A549 (cell line): ENCODE measurements at regions not wholly inside any gene's neighbourhood (a gene's known extent, or its start where the extent isn't known, plus 50 kb on each side); places are given as distances from the start of the nearest gene placed in this dataset.
A peak's percentile ranks its signal among the peaks of the same experiment; 100 is the strongest.

Experiments
- ATAC-seq, 2 experiments: fragments of 200-7000 bp in 1 of 2; fragments of >200 bp in 1 of 2; cut with Nextera tagmentation in 1 of 2; cut with Tn5 transposase in 1 of 2; 3 replicates each; pipeline versions ENCODE4 v1.8.0 to v1.9.1; 2018 to 2020; ENCODE audit warnings: mild to moderate bottlenecking in 1 of 2, moderate library complexity in 1 of 2
- CTCF ChIA-PET: fragments of 300-600 bp; sonication (Branson Sonifier 250); formaldehyde crosslinking; extraction: SDS; loops from one replicate; lab custom pipeline; 2021; ENCODE audit warnings: antibody characterized with exemption, inconsistent platforms; lab: Yijun Ruan, JAX
- POLR2A ChIA-PET: fragments of 350-600 bp; formaldehyde crosslinking; extraction: SDS; loops from one replicate; lab custom pipeline; 2021; ENCODE audit warnings: antibody characterized with exemption, inconsistent platforms; lab: Yijun Ruan, JAX
- DNase-seq, 2 experiments: peaks; one replicate each; pipeline versions ENCODE4 v3.0.0 to v3.0.0-alpha.2; 2011 to 2016; ENCODE audit warnings: low read depth in 1 of 2, low spot score in 1 of 2
- FAIRE-seq: peaks from 2 replicates; lab custom pipeline; 2011; peaks lifted over from hg19 to GRCh38; lab: Jason Lieb, UNC
- H3K27ac ChIP-seq, 2 experiments: fragments of >200 bp; sonication (Bioruptor Twin); formaldehyde crosslinking; 3 replicates each; pipeline ENCODE4 v1.5.1; 2016 to 2017
- H3K4me1 ChIP-seq: fragments of >200 bp; sonication (Bioruptor Twin); formaldehyde crosslinking; 3 replicates; pipeline ENCODE4 v1.6.1; 2016
- H3K4me2 ChIP-seq: fragments of >200 bp; sonication (Bioruptor Twin); formaldehyde crosslinking; 3 replicates; pipeline ENCODE4 v1.6.1; 2016
- H3K4me3 ChIP-seq: fragments of >200 bp; sonication (Bioruptor Twin); formaldehyde crosslinking; 3 replicates; pipeline ENCODE4 v1.5.1; 2016
- H3K9me3 ChIP-seq: fragments of >200 bp; sonication (Bioruptor Twin); formaldehyde crosslinking; 3 replicates; pipeline ENCODE4 v1.6.1; 2016
- BHLHE40 ChIP-seq: IDR thresholded peaks from 2 replicates; pipeline ENCODE4 v1.6.1; 2012; ENCODE audit warnings: low read depth, low read length, inconsistent platforms
- CBX8 ChIP-seq: fragments of 200-600 bp; sonication (generic); IDR thresholded peaks from 2 replicates; pipeline ENCODE4 v1.6.1; 2016
- CHD2 ChIP-seq: fragments of 150-350 bp; IDR thresholded peaks from 2 replicates; pipeline ENCODE4 v1.6.1; 2014; ENCODE audit warnings: low read length; ENCODE audit not compliant: partially characterized antibody
- CTCF ChIP-seq: fragments of >200 bp; sonication (Bioruptor Twin); formaldehyde crosslinking; IDR thresholded peaks from 3 replicates; pipeline ENCODE4 v1.5.1; 2016
- EHF ChIP-seq: fragments of 250-450 bp; sonication (Bioruptor Pico); IDR thresholded peaks from 2 replicates; pipeline ENCODE4 v1.5.0; 2020; ENCODE audit warnings: mild to moderate bottlenecking
- HES2 ChIP-seq: fragments of >200 bp; sonication (Bioruptor Twin); formaldehyde crosslinking; IDR thresholded peaks from 2 replicates; pipeline ENCODE4 v1.6.1; 2016
- HEYL ChIP-seq: fragments of 250-450 bp; sonication (Bioruptor Pico); IDR thresholded peaks from 2 replicates; pipeline ENCODE4 v1.8.0; 2021; ENCODE audit warnings: mild to moderate bottlenecking, moderate library complexity
- HOXB5 ChIP-seq: fragments of 250-450 bp; sonication (Bioruptor Pico); IDR thresholded peaks from 2 replicates; pipeline ENCODE4 v1.5.0; 2020; ENCODE audit warnings: mild to moderate bottlenecking, moderate library complexity
- JUN ChIP-seq, 2 experiments: fragments of >200 bp; sonication (Bioruptor Twin); formaldehyde crosslinking; IDR thresholded peaks; 2 replicates in 1 of 2; 3 replicates in 1 of 2; pipeline ENCODE4 v1.6.1; 2016 to 2017
- MAZ ChIP-seq: fragments of 150-350 bp; IDR thresholded peaks from 2 replicates; pipeline ENCODE4 v1.6.1; 2014; ENCODE audit warnings: antibody characterized with exemption, low read depth, low read length, borderline replicate concordance
- NFE2L2 ChIP-seq: fragments of 150-350 bp; conservative IDR thresholded peaks from 2 replicates; pipeline ENCODE4 v1.6.1; 2014; ENCODE audit warnings: low read length
- NPAS2 ChIP-seq: fragments of 250-450 bp; sonication (Bioruptor Pico); IDR thresholded peaks from 2 replicates; pipeline ENCODE4 v1.8.0; 2022; ENCODE audit warnings: mild to moderate bottlenecking, moderate library complexity, borderline replicate concordance
- POLR2A ChIP-seq: IDR thresholded peaks from 2 replicates; pipeline ENCODE4 v1.6.1; 2012; ENCODE audit warnings: mild to moderate bottlenecking, low read length
- RAD21 ChIP-seq, 2 experiments: fragments of >200 bp in 1 of 2; sonication (Bioruptor Twin) in 1 of 2; formaldehyde crosslinking in 1 of 2; IDR thresholded peaks in 1 of 2; conservative IDR thresholded peaks in 1 of 2; 2 replicates in 1 of 2; 3 replicates in 1 of 2; pipeline ENCODE4 v1.6.1; 2012 to 2018; ENCODE audit warnings: inconsistent platforms in 1 of 2
- RARB ChIP-seq: fragments of 250-450 bp; sonication (Bioruptor Pico); IDR thresholded peaks from 2 replicates; pipeline ENCODE4 v1.8.0; 2021; ENCODE audit warnings: mild to moderate bottlenecking, moderate library complexity
- RCOR1 ChIP-seq: fragments of 150-350 bp; IDR thresholded peaks from 2 replicates; pipeline ENCODE4 v1.6.1; 2014; ENCODE audit warnings: antibody characterized with exemption, low read length, low read depth
- REST ChIP-seq: fragments of 200-600 bp; sonication (generic); IDR thresholded peaks from 2 replicates; pipeline ENCODE4 v1.6.1; 2016; ENCODE audit warnings: antibody characterized with exemption, mild to moderate bottlenecking, moderate library complexity
- RNF2 ChIP-seq: fragments of 200-600 bp; sonication (generic); IDR thresholded peaks from 2 replicates; pipeline ENCODE4 v1.6.1; 2016; ENCODE audit warnings: low read depth, mild to moderate bottlenecking, antibody characterized with exemption, moderate library complexity, borderline replicate concordance
- SMC3 ChIP-seq: fragments of >200 bp; sonication (Bioruptor Twin); formaldehyde crosslinking; IDR thresholded peaks from 3 replicates; pipeline ENCODE4 v1.6.1; 2018; ENCODE audit warnings: inconsistent platforms
- SREBF2 ChIP-seq: fragments of 450-650 bp; IDR thresholded peaks from 2 replicates; pipeline ENCODE4 v1.6.1; 2014; ENCODE audit warnings: mild to moderate bottlenecking, moderate library complexity
- TFCP2L1 ChIP-seq: fragments of 250-450 bp; sonication (Bioruptor Pico); IDR thresholded peaks from 2 replicates; pipeline ENCODE4 v1.5.0; 2021; ENCODE audit warnings: mild to moderate bottlenecking
- TP53 ChIP-seq: fragments of 250-450 bp; sonication (Bioruptor Pico); IDR thresholded peaks from 2 replicates; pipeline ENCODE4 v1.5.0; 2021; ENCODE audit warnings: mild to moderate bottlenecking, moderate library complexity
- WGBS: methylation state at CpG from one replicate; pipeline ENCODE4 v1.1.6; 2017; ENCODE audit errors: missing lambda C conversion rate; 5-methylcytosine and 5-hydroxymethylcytosine counted together

GRCh38 chrX:43559644-43560043 is 96.5 kb upstream of the MAOA start:
- Histone ChIP-seq H3K4me1 (no peaks in the 10 kb centered on the region), H3K27ac (no peak overlapping the region), H3K9me3 (0 out of 3 replicates have a peak, but pooled peaks cover 5% of the 10 kb centered on the region), H3K4me2 (no peak overlapping the region), H3K4me3 (no peak overlapping the region)
- ATAC-seq (peak in 1 of 2 experiments; percentile 78; a peak in 3 of 6 replicates), FAIRE-seq (no peak), DNase-seq (peak; percentile 10 to 41)
- TF ChIP-seq RAD21 (conservative IDR thresholded peaks at IDR 0.05 in 1 of 2, IDR thresholded peaks at IDR 0.05 in 1 of 2) (peak; percentile 75 to 86), SMC3 (peak; percentile 67), SREBF2 (no peak), MAZ (no peak), CTCF (peak; percentile 52), POLR2A (no peak)
- WGBS: 43% methylated on average over 2 of the region's 2 CpGs
- POLR2A ChIA-PET: no interaction called here
- CTCF ChIA-PET: interaction anchor here (0.8 to 5.8 kb wide), 4 partner anchors 27 to 192 kb away, joined by 3 to 63 read pairs (median 6); no protein-coding TSS in a partner anchor

GRCh38 chrX:43560247-43560946 is 95.7 kb upstream of the MAOA start:
- H3K27ac ChIP-seq: no peak overlapping the region
- WGBS: 45% methylated on average over 5 of the region's 5 CpGs
- no peak for DNase-seq
- no peak for ATAC-seq
- no peak for TF ChIP-seq REST
- no peak for TF ChIP-seq EHF (CRISPR knock-in tag)
- no peak for TF ChIP-seq HEYL
- TF ChIP-seq JUN (IDR thresholded peaks at IDR 0.05): no peak
- no peak for TF ChIP-seq HOXB5 (CRISPR knock-in tag)
- TF ChIP-seq NFE2L2: no peak
- TF ChIP-seq TFCP2L1 (CRISPR knock-in tag): no peak
- no peak for TF ChIP-seq SMC3
- TF ChIP-seq CHD2: no peak
- no peak for TF ChIP-seq RNF2
- no peak for TF ChIP-seq RARB (CRISPR knock-in tag)
- no peak for TF ChIP-seq BHLHE40
- TF ChIP-seq NPAS2 (CRISPR knock-in tag): no peak
- no peak for TF ChIP-seq HES2
- no peak for TF ChIP-seq POLR2A
- no peak for TF ChIP-seq RCOR1
- TF ChIP-seq TP53: no peak
- TF ChIP-seq CBX8: no peak
- ChIA-PET CTCF (interaction anchor here (5.8 kb wide), 1 partner anchor 191 kb away, joined by 63 read pairs; no protein-coding TSS in a partner anchor), POLR2A (no interaction called here)
- no peak overlapping the region for H3K4me2 ChIP-seq
- 0 out of 3 replicates have a peak, but pooled peaks cover 5% of the 10 kb centered on the region for H3K9me3 ChIP-seq
- FAIRE-seq: no peak
- H3K4me1 ChIP-seq: no peaks in the 10 kb centered on the region
- no peak overlapping the region for H3K4me3 ChIP-seq
